ENCODE measurements at regions not wholly inside any gene's neighbourhood (a gene's known extent, or its start where the extent isn't known, plus 50 kb on each side); places are given as distances from the start of the nearest gene placed in this dataset.

DNA sequence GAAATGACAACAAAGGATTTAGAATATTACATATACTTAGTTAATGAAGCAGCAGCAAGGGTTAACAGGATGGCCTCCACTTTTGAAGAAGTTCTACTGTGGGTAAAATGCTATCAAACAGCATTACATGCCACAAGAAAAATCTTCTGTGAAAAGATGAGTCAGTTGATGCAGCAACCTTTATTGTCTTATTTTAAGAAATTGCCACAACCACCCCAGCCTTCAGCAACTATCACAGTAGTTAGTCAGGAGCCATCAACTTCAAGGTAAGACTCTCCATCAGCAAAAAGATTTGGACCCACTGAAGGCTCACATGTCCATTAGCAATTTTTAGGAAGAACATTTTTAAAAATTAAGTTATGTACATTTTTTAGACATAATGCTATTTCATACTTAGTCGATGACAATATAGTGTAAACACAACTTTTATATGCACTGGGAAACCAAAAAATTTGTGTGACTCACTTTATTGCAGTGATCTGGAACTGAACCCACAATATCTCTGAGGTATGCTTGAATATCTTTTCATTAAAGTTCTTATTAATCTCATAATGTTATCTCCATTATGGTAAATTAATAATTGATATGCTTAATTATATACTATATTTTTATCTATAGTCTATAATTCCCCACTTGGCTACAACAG, 81.2 kb downstream of the SPCS3 start:
- H3K27me3 Mint-ChIP-seq (ENCODE audit: low read depth) = no peaks in the 10 kb centered on the region
- no peak for DNase-seq
- no peak overlapping the region for H3K4ac ChIP-seq (ENCODE audit: low read depth, low read length)
- no peaks in the 10 kb centered on the region for H3K9me3 ChIP-seq (ENCODE audit: control insufficient read depth, low read depth, low read length)
- peaks cover 11 to 12% of the 10 kb centered on the region in 2 experiments for H3K4me1 Mint-ChIP-seq
- no peak overlapping the region for H3K18ac ChIP-seq (ENCODE audit: insufficient read length, low read depth, low read length)
- no peak overlapping the region for H3K27ac ChIP-seq (ENCODE audit: insufficient read length, low read depth, low read length)
- no peaks in the 10 kb centered on the region for H4K20me1 ChIP-seq (ENCODE audit: control insufficient read depth, insufficient read depth, insufficient read length)
- H2BK5ac ChIP-seq (ENCODE audit: insufficient read length, low read length) = no peak overlapping the region
- H4K8ac ChIP-seq (replicated peaks; ENCODE audit: insufficient read length, low read depth, low read length) = no peak overlapping the region
- no peaks in the 10 kb centered on the region; a peak in 2 of 5 replicates for H3K9me3 Mint-ChIP-seq
- no peak overlapping the region for H3K56ac ChIP-seq (ENCODE audit: insufficient read length, low read depth, low read length)
- no peak overlapping the region for H3K23ac ChIP-seq (ENCODE audit: insufficient read length, low read depth, low read length)
- H3K79me1 ChIP-seq (ENCODE audit: insufficient read depth, low read depth, low read length, poor library complexity, severe bottlenecking) = no peaks in the 10 kb centered on the region
- H3K4me1 ChIP-seq (ENCODE audit: insufficient read depth, low read length) = no peaks in the 10 kb centered on the region
- H2BK20ac ChIP-seq (ENCODE audit: low read depth, low read length, poor library complexity, severe bottlenecking) = no peak overlapping the region
- no peak overlapping the region for H3K9ac ChIP-seq (ENCODE audit: extremely low read depth, insufficient read length, low read length)
- H2BK15ac ChIP-seq (ENCODE audit: low read depth, low read length) = no peak overlapping the region
- TF ChIP-seq, protein P1, sequence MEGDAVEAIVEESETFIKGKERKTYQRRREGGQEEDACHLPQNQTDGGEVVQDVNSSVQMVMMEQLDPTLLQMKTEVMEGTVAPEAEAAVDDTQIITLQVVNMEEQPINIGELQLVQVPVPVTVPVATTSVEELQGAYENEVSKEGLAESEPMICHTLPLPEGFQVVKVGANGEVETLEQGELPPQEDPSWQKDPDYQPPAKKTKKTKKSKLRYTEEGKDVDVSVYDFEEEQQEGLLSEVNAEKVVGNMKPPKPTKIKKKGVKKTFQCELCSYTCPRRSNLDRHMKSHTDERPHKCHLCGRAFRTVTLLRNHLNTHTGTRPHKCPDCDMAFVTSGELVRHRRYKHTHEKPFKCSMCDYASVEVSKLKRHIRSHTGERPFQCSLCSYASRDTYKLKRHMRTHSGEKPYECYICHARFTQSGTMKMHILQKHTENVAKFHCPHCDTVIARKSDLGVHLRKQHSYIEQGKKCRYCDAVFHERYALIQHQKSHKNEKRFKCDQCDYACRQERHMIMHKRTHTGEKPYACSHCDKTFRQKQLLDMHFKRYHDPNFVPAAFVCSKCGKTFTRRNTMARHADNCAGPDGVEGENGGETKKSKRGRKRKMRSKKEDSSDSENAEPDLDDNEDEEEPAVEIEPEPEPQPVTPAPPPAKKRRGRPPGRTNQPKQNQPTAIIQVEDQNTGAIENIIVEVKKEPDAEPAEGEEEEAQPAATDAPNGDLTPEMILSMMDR (conservative IDR thresholded peaks at IDR 0.05) = no peak
- H2BK12ac ChIP-seq (ENCODE audit: insufficient read length, low read depth, low read length) = no peak overlapping the region
- no peak overlapping the region for H3K4me2 ChIP-seq (ENCODE audit: insufficient read depth, insufficient read length, low read length)
- H2BK120ac ChIP-seq (ENCODE audit: low read depth, low read length, poor library complexity, severe bottlenecking) = no peak overlapping the region
- no peak overlapping the region for H2AFZ ChIP-seq (ENCODE audit: low read length)
- no peaks in the 10 kb centered on the region for H3K36me3 Mint-ChIP-seq (ENCODE audit: insufficient read depth in 1 of 3, low read depth in 3 of 3)
- no peaks in the 10 kb centered on the region for H3K27me3 ChIP-seq (ENCODE audit: insufficient read depth, low read length)
- H3K23me2 ChIP-seq (ENCODE audit: insufficient read length, low read depth, low read length, poor library complexity, severe bottlenecking) = no peaks in the 10 kb centered on the region
- H3T11ph ChIP-seq (ENCODE audit: low read length) = no peak overlapping the region
- H3K27ac Mint-ChIP-seq = no peak overlapping the region
- H4K91ac ChIP-seq (ENCODE audit: insufficient read length, low read depth, low read length) = no peak overlapping the region
- WGBS (ENCODE audit: extremely low coverage, insufficient read length, low lambda C conversion rate) = no CpG with 5 or more reads among the region's 1 CpG
- no peak overlapping the region for H3K14ac ChIP-seq (ENCODE audit: insufficient read depth, low read length)
- no peak overlapping the region for H4K5ac ChIP-seq (ENCODE audit: insufficient read length, low read depth, low read length)
- H2AK5ac ChIP-seq (ENCODE audit: insufficient read length, low read length) = no peak overlapping the region
- H3K4me3 Mint-ChIP-seq = no peak overlapping the region
- H3K79me2 ChIP-seq (ENCODE audit: insufficient read depth, low read length) = no peaks in the 10 kb centered on the region
